BE2C (cell line): ENCODE measurements at regions not wholly inside any gene's neighbourhood (a gene's known extent, or its start where the extent isn't known, plus 50 kb on each side); places are given as distances from the start of the nearest gene placed in this dataset.
"Not testable (repeated sequence)": the region's sequence is repeated elsewhere in the genome, so short reads cannot be mapped to it uniquely, and the experiment has no call there.

ENCODE experiments used
- DNase-seq: peaks from one replicate; pipeline ENCODE4 v3.0.0-alpha.2; 2020
- H3K27me3 ChIP-seq: fragments of 250-450 bp; sonication (Bioruptor Pico); 2 replicates; pipeline ENCODE4 v1.5.1; 2020; ENCODE audit warnings: mild to moderate bottlenecking
- H3K36me3 ChIP-seq: fragments of 250-450 bp; sonication (Bioruptor Pico); 2 replicates; pipeline ENCODE4 v1.5.1; 2020; ENCODE audit warnings: mild to moderate bottlenecking
- H3K4me1 ChIP-seq: fragments of 250-450 bp; sonication (Bioruptor Pico); 2 replicates; pipeline ENCODE4 v1.5.1; 2020
- H3K4me3 ChIP-seq: 2 replicates; pipeline ENCODE4 v1.5.1; 2011; ENCODE audit warnings: low read depth, low read length
- H3K9me3 ChIP-seq: fragments of 250-450 bp; sonication (Bioruptor Pico); 2 replicates; pipeline ENCODE4 v1.5.1; 2020
- CTCF ChIP-seq: IDR thresholded peaks from 2 replicates; pipeline ENCODE4 v1.5.1; 2012; ENCODE audit warnings: mild to moderate bottlenecking, low read depth, low read length

GRCh38 chr2:67583185-67583584, 186.1 kb downstream of the ETAA1 start:
- TF ChIP-seq CTCF: no peak
- H3K4me3 ChIP-seq: no peak overlapping the region
- H3K27me3 ChIP-seq: no peaks in the 10 kb centered on the region
- no peaks in the 10 kb centered on the region for H3K4me1 ChIP-seq
- no peak for DNase-seq
- H3K9me3 ChIP-seq: no peaks in the 10 kb centered on the region
- no peaks in the 10 kb centered on the region for H3K36me3 ChIP-seq

DNA sequence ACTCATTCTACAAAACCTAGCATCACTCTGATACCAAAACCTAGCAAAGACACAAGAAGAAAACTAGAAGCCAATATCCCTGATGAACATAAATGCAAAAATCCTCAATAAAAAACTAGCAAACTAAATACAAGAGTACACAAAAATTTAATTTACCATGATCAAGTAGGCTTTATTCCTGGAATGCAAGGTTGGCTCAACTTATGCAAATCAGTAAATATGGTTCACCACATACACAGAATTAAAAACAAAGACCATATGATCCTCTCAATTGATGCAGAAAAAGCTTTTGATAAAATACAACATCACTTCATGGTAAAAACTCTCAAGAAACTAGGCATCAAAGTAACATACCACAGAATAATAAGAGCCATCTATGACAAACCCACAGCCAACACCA, 188.3 kb downstream of the ETAA1 start:
- no peak for TF ChIP-seq CTCF
- no peaks in the 10 kb centered on the region for H3K27me3 ChIP-seq
- H3K9me3 ChIP-seq: no peaks in the 10 kb centered on the region
- no peaks in the 10 kb centered on the region for H3K36me3 ChIP-seq
- no peak for DNase-seq
- no peaks in the 10 kb centered on the region for H3K4me1 ChIP-seq
- H3K4me3 ChIP-seq: no peak overlapping the region

DNA sequence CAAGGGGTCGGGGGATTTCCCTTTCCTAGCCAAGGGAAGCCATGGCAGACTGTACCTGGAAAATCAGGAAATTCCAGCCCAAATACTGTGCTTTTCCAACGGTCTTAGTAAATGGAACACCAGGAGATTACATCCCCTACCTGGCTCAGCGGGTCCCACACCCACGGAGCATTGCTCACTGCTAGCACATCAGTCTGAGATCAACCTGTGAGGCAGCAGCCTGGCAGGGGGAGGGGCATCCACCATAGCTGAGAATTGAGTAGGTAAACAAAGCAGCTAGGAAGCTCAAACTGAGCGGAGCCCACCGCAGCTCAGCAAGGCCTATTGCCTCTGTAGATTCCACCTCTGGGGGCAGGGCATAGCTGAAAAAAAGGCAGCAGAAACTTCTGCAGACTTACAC, 192.0 kb downstream of the ETAA1 start:
- DNase-seq, H3K4me1 ChIP-seq, H3K27me3 ChIP-seq, H3K4me3 ChIP-seq, H3K9me3 ChIP-seq, H3K36me3 ChIP-seq: not testable (repeated sequence)

- DNase-seq, H3K4me1 ChIP-seq, H3K27me3 ChIP-seq, H3K4me3 ChIP-seq, H3K9me3 ChIP-seq, H3K36me3 ChIP-seq: not testable (repeated sequence)
These were observed 197.4 kb downstream of the ETAA1 start for GRCh38 chr2:67594522-67594921.

DNA sequence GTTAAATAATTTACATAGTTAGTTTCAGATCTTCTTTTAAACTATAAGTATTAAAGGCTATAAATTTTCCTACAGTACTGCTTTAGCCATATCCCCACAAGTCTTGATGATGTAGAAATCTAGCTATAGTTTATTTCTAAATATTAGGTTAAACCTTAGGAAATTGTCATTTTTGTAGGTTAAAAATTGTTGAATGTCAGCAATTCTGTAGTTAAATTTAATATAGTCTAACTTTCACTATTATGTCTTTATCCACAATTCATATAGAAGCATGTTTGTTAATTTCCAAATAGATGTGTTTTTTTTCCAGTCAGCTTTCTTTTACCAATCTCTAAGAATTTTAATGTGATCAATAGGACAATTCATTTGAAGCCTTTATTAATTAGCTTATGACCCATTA, 199.7 kb downstream of the ETAA1 start:
- TF ChIP-seq CTCF: no peak
- DNase-seq: no peak
- H3K36me3 ChIP-seq: no peaks in the 10 kb centered on the region
- no peaks in the 10 kb centered on the region for H3K9me3 ChIP-seq
- H3K27me3 ChIP-seq: no peaks in the 10 kb centered on the region
- no peaks in the 10 kb centered on the region for H3K4me1 ChIP-seq
- H3K4me3 ChIP-seq: no peak overlapping the region

- no peak for DNase-seq
- Histone ChIP-seq H3K36me3 (no peaks in the 10 kb centered on the region), H3K4me1 (no peaks in the 10 kb centered on the region), H3K9me3 (no peaks in the 10 kb centered on the region), H3K27me3 (no peaks in the 10 kb centered on the region), H3K4me3 (no peak overlapping the region)
- TF ChIP-seq CTCF: no peak
These were observed 202.4 kb downstream of the ETAA1 start for GRCh38 chr2:67599561-67599960.

DNA sequence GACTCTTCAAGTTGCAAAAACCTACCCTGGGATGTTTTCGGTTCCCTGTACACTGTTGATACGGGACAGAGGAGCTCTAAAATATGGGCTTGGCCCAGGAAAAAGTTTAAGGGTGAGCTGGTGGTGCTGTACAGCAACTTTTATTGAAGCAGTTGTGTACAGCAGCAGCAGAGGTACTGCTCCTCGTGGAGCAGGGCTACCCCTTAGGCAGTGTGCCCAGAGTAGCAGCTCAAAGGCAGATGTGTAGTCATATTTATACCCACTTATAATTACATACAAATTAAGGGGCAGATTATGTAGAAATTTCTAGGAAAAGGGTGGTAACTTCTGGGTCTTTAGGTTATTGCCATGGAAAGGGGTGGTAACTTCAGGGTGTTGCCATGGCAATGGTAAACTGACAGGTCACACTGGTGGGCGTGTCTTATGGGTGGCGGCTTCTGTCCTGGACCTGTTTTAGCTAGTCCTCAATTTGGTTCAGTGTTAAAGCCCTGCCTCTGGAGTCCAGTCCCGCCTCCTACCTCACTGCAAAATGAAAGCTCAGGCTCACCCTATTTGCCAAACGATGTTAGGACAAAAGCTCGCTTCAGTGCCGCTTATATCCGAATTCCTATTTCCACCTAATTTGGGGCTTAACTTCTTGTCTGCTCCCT, 203.2 kb downstream of the ETAA1 start:
- no peak for DNase-seq
- Histone ChIP-seq H3K4me3 (no peak overlapping the region), H3K36me3 (no peaks in the 10 kb centered on the region), H3K27me3 (no peaks in the 10 kb centered on the region), H3K4me1 (no peaks in the 10 kb centered on the region), H3K9me3 (no peaks in the 10 kb centered on the region)
- no peak for TF ChIP-seq CTCF
